NCI-H2029 treated with DMSO at 0.1 percent for 48 hours (cell line): ENCODE measurements at regions not wholly inside any gene's neighbourhood (a gene's known extent, or its start where the extent isn't known, plus 50 kb on each side); places are given as distances from the start of the nearest gene placed in this dataset.

Source experiments
- DNase-seq: peaks from one replicate; lab custom pipeline; 2025; lab: John Stamatoyannopoulos, UW

DNA sequence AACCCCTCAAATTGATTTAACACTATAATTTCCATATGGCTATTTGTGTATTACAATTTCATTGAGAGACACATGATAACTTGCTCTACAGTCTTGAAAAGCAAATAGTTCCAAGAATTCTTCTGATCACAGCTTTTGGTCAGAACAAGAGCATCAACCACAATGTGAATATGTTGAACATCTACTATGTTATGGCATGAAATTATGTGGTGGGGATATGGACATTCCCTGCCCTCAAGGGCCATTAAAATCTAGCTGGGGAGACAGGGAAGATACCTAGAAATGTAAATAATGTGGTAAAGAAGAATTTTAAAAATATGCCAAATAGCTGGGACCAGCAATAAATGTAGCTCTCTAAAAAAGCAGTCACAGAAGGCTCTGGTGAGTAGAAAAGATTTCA is 262.2 kb downstream of the FZD1 start:
- no peak for DNase-seq

DNA sequence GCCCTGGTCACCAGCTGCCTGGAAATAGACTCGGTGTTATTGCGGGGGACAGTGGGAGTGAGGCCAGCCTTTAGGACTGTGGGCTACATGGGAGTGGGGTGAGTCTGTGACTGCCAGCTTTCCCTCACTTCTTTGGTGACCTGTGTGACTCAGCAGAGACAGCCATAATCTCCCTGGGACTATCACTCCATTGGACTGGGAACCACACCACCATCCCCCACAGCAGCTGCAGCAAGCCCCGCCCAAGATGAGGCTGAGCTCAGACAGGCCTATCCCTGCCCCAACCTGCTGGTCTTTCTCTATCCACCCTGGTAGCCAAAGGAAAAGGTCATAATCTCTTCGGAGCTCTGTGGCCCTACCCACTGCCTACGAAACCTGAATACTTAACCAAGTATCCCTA is 263.2 kb downstream of the FZD1 start:
- no peak for DNase-seq

DNA sequence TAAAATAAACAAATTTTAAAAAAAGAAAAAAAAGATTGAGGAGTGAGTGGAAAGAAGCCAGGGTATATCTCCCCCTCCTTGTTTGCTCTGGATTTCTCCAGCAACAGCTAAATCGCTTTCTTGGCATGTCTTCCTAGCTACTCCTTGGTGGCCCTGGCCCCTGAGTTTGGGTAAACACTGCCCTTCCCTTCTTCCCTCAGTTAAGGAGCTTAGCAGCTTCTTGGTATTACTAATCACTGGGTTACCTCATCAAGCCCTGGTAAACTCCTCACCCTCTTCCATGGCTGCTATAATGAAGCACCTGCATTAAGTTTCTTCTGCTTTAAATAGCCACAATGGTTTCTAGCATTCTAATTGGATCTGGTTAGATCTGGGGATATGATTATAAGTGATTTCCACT is 269.8 kb downstream of the FZD1 start:
- DNase-seq, result no peak

DNA sequence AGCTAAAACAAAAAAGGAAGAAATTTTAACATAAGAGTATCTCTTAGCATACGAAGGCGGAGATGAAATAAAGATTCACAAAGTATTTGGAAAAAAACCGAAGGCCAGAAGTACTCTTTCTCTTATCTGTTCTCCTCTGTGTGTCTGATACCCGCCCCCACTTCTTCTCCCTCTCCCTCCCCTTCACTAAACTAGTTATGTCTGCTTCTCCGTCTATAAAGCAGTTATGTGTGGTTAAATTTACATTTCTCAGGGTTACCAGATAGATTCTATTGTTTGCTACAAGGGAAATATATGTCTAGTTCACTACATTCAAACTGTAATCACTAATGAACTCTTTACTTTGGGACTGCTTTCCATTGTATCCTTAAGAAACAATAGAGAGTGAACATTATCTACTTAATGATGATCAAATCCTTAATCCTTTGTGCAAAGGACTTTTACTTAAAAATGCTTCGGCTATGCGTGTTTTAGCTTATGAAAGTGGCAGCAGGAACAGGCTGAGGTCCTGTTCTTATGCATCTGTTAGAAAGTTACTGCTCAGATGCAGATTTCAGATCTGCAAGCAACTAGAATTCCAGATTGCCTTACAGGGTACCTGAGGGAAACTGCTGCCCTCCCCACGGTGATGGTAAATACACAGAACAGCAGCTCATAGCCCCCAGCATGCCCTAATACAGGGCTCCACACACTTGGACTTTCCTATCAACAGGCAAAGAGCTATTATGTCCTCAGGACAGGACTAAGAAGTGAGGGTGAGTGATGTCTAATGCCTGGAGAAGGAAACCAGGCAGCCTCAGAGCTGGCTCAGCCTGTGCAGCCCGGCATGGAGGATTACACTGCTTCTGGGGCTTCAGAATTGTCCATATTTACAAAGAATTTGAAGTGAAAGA is 273.3 kb downstream of the FZD1 start:
- no peak for DNase-seq

DNA sequence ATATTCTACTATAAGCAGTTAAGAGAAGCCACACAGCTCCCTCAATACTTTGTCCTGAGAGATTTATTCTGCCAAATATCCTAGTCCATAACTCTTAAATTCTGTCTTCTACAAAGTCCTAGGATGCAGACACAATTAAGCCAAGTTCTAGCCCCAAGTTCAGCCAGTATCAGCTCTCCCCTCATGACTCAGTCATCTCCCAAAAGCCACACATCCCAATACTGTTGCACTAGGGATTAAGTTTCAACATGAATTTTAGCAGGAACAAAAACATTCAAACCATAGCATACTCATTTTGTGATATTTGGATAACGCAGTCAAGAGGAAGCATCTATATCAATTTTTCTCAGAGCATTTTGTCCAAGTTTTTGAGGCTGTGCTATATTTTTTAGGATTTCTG is 277.4 kb downstream of the FZD1 start:
- no peak for DNase-seq

DNA sequence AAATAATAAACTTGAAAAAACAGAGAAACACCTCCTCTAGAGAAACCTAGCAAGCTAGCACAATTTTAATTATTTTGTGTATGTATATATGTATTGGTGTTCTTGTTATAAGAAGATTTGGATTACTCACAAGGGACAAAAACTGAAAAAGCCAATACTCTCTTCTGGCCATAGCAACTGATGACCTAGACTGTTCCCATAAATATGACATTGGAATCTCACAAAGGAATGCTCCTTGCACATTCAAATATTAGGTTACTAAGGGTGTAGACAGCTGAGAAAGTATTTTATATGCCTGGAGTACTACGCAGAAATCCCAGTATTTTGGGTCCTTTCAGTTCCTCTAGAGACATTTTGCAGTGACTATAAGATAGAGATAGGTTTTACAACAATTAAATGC is 279.4 kb downstream of the FZD1 start:
- DNase-seq, result no peak

DNA sequence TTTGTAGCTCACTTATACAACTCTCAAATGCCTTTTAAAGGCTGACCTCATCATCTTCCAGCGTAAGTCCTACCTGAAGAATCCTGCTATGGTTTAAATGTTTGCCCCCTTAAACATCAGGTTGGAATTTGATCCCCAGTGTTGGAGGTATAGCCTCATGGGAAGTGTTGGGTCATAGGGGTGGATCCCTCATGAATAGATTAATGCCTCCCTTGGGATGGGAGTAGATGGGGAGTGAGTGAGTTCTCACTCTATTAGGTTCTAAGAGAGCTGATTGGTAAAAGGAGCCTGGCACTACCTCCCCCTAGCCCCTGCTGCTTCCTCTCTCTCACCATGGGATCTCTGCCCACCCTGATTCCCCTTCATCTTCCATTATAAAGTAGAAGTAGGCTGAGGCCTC is 285.6 kb downstream of the FZD1 start:
- DNase-seq, result no peak

DNA sequence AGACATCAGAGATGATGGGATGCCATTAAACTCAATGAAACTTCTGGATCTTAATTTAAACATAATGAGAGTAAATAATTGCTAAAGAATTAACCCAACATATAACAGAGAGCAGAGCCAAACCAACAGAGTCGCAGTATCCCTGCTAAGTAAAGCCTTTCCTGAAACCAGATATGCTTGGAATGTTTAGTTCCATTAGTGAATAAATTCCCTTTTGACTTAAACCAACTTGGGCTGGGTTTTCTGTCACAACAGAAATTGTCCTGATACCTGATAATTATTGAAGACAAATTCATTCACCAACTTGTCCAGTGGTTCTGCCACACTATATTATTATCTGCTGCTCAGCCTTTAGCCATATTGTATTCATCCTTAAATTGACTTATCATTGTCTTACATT is 286.7 kb downstream of the FZD1 start:
- no peak for DNase-seq

DNA sequence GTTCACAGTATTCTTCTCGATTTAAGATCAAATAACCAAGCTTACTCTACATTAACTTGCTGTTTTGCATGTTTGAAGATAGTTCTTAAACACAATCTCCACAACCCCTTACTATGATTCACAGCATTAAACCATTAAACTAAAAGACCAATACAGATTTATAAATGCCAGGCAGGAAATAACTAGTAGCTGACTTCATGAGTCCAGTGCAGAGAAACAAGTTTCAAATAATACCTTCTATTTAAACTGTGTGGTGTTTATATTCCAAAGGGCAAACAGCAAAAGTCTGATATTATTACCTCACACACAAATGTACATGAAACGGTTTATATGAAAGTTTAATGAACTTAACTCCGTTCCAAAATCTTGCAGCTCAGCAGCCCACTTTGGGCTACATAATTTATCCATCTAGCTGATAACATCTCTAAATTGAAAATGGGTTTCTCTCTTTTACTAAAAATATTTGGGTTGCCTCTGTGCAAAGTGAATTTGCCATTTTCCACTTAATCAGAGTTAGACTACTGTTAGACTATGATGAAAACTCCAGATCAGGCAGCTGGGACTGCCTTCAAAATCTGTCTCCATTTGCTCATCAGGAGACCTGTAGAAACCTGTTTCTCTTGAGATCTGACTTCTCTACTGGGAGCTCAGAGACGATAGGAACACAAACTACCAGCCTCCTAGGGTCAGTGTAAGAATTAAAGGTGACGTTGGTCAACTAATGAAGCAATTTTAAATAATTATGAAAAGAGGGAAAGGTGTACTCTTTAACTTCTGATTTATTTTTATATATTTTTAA is 287.3 kb downstream of the FZD1 start:
- DNase-seq, result no peak

DNA sequence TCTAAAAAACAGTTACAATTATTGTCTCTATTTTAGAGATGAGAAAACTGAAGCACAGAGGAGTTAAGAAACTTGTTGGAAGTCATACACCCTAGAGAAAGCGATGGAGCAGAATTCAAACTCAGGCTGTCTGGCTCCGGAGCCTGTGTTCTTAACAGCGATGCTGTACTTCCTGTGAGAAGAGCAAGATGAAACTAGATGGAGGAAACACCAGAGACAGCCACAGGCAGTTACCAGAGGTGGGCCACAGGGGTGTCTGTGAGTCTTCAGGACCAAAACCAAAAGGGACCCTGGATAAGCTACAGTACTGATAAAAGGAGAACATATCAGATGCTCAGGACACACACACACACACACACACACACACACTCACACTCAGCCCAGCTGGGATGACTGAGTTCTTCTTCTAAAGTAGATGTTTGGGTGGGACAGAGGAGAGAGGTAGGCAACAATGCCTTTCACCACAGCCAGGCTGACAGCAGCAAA is 289.2 kb downstream of the FZD1 start:
- DNase-seq, result no peak

DNA sequence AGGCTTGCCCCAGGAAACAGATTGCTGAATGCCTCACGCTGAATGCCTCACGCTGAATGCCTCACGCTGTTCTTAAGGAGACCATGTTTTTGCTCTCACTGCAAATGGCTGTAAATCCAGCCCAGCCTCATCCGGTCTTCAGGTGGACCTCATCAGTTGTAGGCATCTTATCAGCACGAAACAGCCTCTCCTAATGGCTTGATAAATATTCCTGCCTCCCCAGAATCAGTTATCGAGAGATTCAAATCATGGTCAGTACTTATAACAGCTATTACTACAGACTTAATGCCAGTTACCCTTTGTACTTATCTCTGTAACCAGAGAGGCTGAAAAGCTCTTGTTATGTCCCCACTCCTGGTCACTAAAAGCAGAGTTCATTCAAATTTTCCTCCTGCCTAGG is 290.6 kb downstream of the FZD1 start:
- no peak for DNase-seq

DNA sequence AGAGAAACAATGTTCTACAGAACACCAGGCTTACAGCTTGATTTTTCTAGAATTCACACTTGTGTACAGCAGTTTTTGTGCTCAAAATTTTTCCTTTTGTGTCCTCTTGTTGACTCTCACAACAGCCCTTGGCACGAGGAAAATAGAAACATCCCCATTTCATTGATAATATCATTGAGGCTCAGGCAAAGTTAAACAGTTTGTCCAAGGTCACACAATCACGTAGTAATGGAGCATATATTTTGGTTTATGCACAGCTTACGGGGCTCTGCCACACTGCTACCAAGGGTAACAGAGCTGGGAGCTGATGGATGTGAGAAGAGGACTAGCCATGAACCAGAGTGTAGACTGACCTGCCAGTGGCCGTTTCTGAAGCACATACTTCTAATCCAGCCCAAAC is 292.0 kb downstream of the FZD1 start:
- DNase-seq, result no peak

DNA sequence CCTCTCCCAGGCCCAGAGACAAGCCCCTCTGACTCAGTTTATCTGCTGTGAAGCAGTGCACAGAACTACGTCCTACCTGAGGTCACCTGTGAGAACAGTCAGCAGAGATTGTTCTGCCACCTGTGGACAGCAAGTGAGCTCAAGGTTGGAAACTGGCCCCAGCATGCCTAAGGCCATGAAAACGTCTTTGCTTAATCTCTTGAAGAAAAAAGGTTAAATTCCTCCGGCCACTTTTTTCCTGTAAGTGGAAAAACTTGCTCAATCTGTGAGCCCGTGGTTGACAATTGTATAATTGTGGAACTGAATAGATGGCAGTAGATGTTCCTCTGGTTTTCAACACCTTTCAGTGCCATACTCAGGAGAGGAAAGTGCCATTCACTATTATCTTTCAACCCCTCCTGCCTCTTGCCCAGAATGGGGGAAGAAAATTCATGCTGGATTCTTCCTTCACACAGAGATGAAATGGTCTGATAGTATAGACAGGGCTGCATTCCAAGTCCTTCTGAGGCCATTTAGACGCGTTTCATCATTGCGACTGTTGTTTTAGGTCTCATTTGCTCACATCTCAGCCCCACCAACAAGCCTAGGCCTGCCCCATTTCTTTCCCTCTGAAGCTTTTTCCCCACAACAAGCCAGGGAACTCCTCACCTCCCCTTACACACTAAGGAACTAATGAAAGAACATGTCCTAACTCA is 292.9 kb downstream of the FZD1 start:
- DNase-seq, result no peak

DNA sequence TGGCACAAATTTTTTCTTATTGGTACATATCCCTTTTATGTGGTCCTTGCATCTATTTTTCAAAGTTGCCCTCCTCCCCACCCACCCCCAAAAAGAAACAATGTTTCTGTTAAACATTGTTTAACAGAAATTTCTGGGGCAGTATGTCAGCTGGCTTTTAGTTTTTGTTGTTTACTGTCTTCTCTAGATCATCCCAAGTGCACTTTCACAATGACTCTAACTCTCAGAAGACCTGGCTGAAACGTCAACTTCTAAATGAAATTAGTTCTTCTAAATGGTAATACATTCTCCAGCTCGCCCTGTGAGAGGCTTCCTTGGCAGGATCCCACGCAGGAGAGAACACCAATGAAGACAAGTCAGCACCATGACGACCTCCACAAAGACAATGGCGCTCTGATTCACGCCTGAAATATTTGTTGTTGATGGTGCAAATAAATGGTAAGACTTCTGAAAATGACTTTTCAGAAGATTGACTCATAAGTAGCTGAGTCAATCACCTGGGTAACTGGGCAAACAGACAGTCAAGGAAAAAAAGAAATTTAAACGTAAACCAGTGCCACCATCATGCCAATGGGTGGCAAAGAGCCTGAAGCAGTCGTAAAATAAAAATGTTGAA is 293.7 kb downstream of the FZD1 start:
- no peak for DNase-seq

DNA sequence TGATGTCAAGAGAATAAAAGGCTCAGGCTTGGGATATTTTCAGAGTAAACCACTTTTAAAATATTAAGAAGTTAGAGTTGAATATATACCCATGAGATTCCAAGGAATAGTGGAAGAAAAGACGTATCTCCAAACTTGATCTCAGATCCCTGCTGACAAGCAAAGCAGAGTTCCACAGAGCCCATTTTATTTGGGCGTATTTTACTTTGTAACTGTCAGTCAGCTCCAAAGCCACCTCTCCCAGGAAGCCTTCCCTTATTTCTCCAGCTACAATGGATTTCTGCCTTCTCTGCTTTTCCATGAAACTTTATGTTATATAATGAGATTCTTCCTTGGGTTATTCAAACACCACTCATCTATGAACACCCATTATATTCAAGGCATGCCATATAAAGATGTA is 295.7 kb downstream of the FZD1 start:
- DNase-seq, result no peak

DNA sequence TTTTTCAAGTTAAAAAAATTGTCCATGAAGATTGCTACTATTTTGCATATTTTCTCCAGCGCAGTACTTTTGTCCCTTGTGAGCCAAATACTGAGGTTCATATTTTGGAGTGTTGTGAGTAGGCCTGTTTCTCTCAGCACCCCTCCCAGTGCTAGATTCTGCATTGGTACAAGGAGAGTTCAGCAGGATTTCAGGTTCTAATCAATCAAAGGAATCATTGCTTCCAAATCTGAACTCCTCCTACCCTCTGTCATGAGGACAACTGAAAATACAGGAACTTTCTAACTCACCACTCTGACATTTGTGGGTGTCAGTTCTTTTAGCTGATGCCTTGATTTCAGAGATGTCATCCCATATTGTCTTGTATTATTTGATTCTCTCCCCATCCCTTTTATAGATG is 299.9 kb downstream of the FZD1 start:
- no peak for DNase-seq

DNA sequence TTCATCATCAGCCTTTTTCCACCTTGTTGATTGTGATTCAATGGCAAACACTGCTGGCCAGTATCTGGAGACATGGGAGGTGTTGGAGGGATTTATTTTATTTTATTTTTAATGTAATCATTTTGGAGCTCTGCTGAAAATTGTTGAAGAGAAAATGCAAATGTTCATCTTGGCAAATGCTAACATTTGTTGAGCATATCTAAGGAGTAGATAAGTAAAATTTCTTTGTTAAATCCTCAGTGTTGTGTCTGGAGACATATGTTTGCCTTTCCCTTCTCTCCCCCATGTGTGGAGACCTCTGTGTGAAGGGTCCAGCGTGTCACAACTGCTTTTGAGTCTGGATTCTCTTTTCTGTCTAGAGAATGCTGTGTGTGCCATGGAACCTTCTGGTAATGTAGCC is 300.3 kb downstream of the FZD1 start:
- no peak for DNase-seq

DNA sequence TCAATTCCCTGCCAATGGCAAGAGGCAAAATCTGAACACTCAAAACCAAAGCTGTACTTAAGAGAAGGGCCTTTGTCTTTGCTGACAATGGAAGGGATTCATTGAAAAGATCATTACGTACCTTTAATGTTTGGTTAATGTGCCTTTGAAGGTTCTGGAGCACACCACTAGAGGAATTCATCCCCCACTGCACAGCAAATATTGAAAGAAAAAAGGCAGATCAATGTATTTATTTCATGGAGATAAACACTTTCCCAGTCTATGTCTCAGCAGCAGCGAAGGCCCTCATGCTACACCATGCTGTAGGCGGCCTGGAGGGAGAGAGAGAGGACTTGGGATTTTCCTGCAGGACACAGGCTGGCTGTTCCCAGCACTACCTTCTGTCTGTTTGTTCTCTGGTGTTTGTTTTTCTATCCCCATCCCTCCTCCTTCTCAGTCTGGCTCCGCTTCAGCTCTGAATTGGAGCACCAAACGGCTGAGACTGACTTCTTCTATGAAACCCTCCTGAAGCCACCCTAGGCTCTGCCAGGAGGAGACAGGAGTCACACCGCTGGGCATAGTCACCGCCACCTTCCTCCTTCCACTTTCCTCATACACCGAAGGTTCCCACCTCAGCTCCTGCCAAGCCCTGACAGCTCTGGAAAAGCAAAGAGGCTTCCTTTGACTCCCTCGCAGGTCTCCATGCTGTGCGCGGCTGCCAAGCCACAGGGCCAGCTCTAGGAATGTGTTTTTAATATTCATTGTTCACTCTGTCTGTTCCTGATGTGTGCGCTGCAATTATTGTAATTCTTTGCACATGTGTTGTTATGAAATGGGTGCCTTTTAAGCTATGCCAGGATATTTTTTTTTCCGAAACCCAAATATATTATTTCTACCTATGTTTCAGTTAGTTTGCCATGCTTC is 301.5 kb downstream of the FZD1 start:
- DNase-seq, result peak; percentile 96

DNA sequence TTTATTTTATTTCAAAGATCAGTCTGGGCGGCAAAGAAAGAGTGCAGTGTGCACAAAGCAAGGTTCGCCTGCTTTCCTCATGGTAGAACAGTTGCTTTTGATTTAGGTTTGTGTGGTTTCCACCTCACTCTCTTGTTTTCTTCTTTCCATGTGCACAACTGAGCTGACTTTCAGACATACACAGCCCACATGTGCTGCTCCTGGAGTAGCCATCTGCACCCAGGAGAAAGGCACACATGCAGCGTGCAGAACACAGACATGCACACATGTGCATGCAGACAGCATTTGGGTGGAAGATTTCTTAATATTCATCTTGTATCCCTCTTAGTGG is 302.1 kb downstream of the FZD1 start:
- no peak for DNase-seq

DNA sequence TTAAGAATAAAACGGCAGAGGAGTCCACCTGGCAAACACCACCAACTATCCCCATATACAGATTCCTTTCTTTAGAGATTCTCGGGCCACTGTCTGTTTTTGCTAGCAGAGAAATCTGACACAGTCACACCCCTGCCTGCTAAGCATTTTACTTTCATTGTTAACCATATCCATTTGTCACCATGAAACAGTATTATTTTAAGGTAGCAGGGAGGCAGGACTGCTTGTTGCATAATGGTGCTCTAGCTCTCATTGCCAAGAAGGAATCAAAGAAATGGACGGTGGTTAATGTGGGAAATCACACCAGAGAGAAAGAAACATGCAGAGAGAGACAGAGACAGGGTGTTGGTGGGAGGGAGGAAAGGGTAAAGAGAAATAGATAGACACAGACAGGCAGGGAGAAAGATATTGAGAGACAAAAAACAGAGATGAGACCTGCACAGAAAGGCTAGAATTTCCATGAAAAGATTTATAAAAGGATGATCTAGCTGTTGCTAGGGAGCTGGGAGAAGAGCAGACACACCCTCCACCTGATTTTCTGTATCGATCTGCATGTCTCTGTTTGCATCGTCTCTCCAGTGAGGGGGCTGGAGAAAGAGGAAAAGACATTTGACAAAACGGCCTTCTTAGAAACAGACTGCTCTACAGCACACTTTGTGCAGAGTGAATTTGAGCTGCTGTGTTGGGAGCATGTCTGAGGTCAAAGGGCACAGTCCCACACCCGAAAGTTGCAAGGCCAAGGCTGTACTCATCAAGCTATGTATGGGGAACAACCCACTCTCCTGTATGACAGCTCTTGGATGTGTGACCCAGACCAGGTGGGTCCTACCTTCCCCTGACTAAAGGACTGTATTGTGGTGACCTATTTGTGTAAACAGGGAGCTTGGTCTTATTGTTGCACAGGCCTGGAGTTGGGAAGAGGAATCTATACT is 303.1 kb downstream of the FZD1 start:
- DNase-seq, result no peak
